Nephron (organoid): ENCODE measurements at regions not wholly inside any gene's neighbourhood (a gene's known extent, or its start where the extent isn't known, plus 50 kb on each side); places are given as distances from the start of the nearest gene placed in this dataset.

Source experiments
- H3K27ac Mint-ChIP-seq, 3 experiments: 2 replicates each; pipeline ENCODE4 v1.8.0; 2020; ENCODE audit warnings: mixed read lengths in 3 of 3, mild to moderate bottlenecking in 2 of 3, moderate library complexity in 1 of 3
- H3K27me3 Mint-ChIP-seq: 2 replicates; pipeline ENCODE4 v1.8.0; 2021; ENCODE audit warnings: low read depth, mild to moderate bottlenecking, moderate library complexity, mixed read lengths
- H3K36me3 Mint-ChIP-seq: 2 replicates; pipeline ENCODE4 v1.8.0; 2020; ENCODE audit warnings: low read depth, mixed read lengths
- H3K4me1 Mint-ChIP-seq: 2 replicates; pipeline ENCODE4 v1.8.0; 2020; ENCODE audit warnings: mixed read lengths
- H3K4me3 Mint-ChIP-seq, 3 experiments: 2 replicates each; pipeline ENCODE4 v1.8.0; 2020; ENCODE audit warnings: mild to moderate bottlenecking in 3 of 3, mixed read lengths in 3 of 3, moderate library complexity in 2 of 3
- H3K9me3 Mint-ChIP-seq: 2 replicates; pipeline ENCODE4 v1.8.0; 2020; ENCODE audit warnings: mixed read lengths
- TF ChIP-seq, protein P1 (sequence below), 3 experiments: fragments of 200-600 bp; sonication (generic); IDR thresholded peaks; one replicate each; pipeline ENCODE4 v1.5.0; 2021; ENCODE audit warnings: antibody characterized with exemption in 3 of 3; ENCODE audit not compliant: unreplicated experiment in 3 of 3

DNA sequence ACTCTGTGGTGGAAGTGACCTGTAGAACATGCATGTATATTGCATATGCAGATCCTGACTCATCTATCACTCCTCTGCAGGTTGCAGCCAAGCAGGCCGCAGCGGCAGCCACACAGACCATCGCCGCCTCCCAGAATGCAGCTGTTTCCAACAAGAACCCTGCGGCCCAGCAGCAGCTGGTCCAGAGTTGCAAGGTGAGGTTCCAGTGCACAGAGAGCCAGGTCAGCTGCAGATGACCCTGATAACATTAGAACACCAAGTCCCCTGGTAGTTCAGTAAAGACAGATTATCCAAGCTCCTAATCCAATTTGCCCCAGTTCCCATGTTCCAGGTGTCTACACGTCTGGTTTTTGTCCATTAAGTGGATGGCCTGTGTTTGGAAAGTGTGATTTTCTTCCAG, 325.1 kb upstream of the TPM1 start:
- Mint-ChIP-seq H3K27ac (no peak overlapping the region), H3K9me3 (no peaks in the 10 kb centered on the region), H3K4me3 (no peak overlapping the region), H3K36me3 (peaks cover 44% of the 10 kb centered on the region), H3K27me3 (no peaks in the 10 kb centered on the region), H3K4me1 (no peaks in the 10 kb centered on the region)
- TF ChIP-seq, protein P1, sequence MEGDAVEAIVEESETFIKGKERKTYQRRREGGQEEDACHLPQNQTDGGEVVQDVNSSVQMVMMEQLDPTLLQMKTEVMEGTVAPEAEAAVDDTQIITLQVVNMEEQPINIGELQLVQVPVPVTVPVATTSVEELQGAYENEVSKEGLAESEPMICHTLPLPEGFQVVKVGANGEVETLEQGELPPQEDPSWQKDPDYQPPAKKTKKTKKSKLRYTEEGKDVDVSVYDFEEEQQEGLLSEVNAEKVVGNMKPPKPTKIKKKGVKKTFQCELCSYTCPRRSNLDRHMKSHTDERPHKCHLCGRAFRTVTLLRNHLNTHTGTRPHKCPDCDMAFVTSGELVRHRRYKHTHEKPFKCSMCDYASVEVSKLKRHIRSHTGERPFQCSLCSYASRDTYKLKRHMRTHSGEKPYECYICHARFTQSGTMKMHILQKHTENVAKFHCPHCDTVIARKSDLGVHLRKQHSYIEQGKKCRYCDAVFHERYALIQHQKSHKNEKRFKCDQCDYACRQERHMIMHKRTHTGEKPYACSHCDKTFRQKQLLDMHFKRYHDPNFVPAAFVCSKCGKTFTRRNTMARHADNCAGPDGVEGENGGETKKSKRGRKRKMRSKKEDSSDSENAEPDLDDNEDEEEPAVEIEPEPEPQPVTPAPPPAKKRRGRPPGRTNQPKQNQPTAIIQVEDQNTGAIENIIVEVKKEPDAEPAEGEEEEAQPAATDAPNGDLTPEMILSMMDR (IDR thresholded peaks at IDR 0.05; ENCODE audit: unreplicated experiment in 3 of 3), result no peak

DNA sequence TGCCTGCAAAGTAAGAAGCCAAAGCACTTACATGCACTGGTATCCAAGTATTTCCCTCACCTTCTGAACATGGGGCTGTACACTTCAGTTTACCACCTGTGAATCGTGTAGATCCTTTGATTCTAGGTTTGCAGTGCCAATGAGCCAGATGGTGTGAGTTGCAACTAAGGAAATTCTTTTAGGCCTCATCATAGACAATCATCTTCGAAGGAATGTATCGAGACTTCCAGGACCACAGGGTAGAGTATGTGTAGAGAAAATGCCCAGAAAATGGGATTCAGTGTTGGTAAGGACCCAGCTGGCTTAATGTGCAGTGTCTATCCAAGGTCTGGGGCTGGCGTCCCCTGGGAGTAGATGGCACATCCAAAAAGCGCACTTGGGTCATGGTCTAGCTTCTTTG, 323.2 kb upstream of the TPM1 start:
- Mint-ChIP-seq H3K27ac (no peak overlapping the region), H3K4me1 (no peaks in the 10 kb centered on the region), H3K27me3 (no peaks in the 10 kb centered on the region), H3K36me3 (peaks cover 47% of the 10 kb centered on the region), H3K4me3 (no peak overlapping the region), H3K9me3 (no peaks in the 10 kb centered on the region)
- TF ChIP-seq, protein P1 (IDR thresholded peaks at IDR 0.05; ENCODE audit: unreplicated experiment in 3 of 3), result no peak

DNA sequence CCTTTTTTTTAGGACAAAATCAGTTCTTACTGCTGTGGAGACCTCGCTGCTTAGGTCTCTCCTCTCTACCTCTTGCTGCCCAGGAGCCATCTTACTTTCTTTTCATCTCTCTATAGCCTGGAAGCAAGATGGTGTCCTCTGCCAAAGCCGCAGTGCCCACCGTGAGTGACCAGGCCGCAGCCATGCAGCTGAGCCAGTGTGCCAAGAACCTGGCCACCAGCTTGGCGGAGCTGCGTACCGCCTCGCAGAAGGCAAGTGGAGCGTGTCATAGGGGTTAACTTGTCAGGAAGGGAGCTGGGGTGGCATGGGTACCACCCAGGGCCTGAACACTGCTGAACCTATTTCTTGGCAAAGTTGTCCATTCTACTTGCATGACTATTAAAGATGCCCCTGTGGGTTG, 320.3 kb upstream of the TPM1 start:
- no peak overlapping the region for H3K4me3 Mint-ChIP-seq
- no peaks in the 10 kb centered on the region for H3K4me1 Mint-ChIP-seq
- H3K9me3 Mint-ChIP-seq, result no peaks in the 10 kb centered on the region
- no peaks in the 10 kb centered on the region for H3K27me3 Mint-ChIP-seq
- TF ChIP-seq, protein P1 (IDR thresholded peaks at IDR 0.05; ENCODE audit: unreplicated experiment in 3 of 3), result no peak
- peaks cover 54% of the 10 kb centered on the region for H3K36me3 Mint-ChIP-seq
- H3K27ac Mint-ChIP-seq, result no peak overlapping the region

DNA sequence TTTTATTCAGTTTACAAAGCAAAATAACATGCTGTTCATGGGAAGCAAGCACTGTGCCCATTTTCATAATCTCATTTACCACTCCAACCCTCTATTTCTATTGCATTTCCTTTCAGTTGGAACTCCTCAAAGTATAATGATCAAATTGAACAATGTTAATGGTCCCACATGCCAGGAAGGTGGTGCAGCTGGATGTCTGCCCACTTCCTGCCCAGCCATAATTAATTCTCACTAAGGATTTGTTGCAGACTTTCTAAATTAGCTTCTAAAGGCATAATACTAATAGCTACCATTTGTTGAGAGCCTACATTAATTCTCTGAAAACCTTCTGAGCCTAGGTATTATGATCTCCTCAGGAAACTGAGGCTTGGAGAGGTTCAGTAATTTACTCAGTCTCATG, 316.1 kb upstream of the TPM1 start:
- Mint-ChIP-seq H3K36me3 (peaks cover 64% of the 10 kb centered on the region), H3K4me3 (no peak overlapping the region), H3K27ac (no peak overlapping the region), H3K9me3 (peaks cover 13% of the 10 kb centered on the region), H3K27me3 (peaks cover 4% of the 10 kb centered on the region), H3K4me1 (no peaks in the 10 kb centered on the region)
- TF ChIP-seq, protein P1 (IDR thresholded peaks at IDR 0.05; ENCODE audit: unreplicated experiment in 3 of 3), result no peak

DNA sequence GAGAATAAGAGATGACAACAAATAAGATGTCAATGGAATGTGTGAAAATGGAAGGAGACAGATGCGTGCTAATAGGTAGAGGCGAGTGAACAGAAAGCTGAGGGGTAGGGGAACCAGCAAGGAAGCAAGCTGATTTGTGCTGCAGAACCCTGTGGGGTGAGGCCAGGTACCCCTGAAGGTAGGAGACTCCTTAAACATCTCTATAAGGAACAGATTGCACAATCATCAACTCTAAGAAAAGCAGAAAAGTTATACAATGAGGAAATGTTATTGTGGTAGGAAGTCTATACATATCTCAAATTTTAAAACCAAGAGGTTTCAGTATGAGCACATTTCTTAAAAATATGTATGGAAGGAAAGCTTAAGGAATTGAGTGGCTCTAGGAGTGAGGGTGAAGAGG, 315.0 kb upstream of the TPM1 start:
- H3K27ac Mint-ChIP-seq, result no peak overlapping the region
- H3K36me3 Mint-ChIP-seq, result peaks cover 68% of the 10 kb centered on the region
- no peaks in the 10 kb centered on the region for H3K4me1 Mint-ChIP-seq
- TF ChIP-seq, protein P1 (IDR thresholded peaks at IDR 0.05; ENCODE audit: unreplicated experiment in 3 of 3), result no peak
- H3K27me3 Mint-ChIP-seq, result peaks cover 4% of the 10 kb centered on the region
- H3K4me3 Mint-ChIP-seq, result no peak overlapping the region
- peaks cover 15% of the 10 kb centered on the region for H3K9me3 Mint-ChIP-seq

DNA sequence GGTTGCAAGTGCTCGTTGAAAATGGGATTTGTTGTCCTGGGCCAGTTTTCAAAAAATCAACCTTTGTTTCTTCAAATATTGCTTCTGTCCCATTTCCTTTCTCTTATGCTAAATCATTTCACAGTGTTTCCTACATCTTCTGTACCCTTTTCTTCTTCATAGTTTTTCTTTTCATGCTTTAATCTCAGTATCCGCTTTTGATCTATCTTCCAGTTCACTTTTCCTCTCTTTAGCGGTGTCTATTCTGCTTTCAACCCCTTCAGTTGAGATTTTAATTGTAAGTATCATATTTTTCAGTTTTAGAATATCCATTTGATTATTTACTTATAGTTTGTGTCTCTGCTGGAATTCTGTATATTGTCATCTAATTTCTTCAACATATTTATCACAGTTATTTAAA, 311.7 kb upstream of the TPM1 start:
- Mint-ChIP-seq H3K36me3 (peaks cover 67% of the 10 kb centered on the region), H3K9me3 (peaks cover 15% of the 10 kb centered on the region), H3K27me3 (peaks cover 4% of the 10 kb centered on the region), H3K27ac (no peak overlapping the region), H3K4me1 (no peaks in the 10 kb centered on the region), H3K4me3 (no peak overlapping the region)
- TF ChIP-seq, protein P1 (IDR thresholded peaks at IDR 0.05; ENCODE audit: unreplicated experiment in 3 of 3), result no peak
